Esophagus mucosa (tissue), 1 donor: ENCODE measurements at regions not wholly inside any gene's neighbourhood (a gene's known extent, or its start where the extent isn't known, plus 50 kb on each side); places are given as distances from the start of the nearest gene placed in this dataset.

Experiments
- ATAC-seq: fragments of 200-7000 bp; cut with Tn5 transposase; one replicate; pipeline ENCODE4 v1.9.1; 2020
- donor health status: DM: yes; HTN: yes; CAD: no.

DNA sequence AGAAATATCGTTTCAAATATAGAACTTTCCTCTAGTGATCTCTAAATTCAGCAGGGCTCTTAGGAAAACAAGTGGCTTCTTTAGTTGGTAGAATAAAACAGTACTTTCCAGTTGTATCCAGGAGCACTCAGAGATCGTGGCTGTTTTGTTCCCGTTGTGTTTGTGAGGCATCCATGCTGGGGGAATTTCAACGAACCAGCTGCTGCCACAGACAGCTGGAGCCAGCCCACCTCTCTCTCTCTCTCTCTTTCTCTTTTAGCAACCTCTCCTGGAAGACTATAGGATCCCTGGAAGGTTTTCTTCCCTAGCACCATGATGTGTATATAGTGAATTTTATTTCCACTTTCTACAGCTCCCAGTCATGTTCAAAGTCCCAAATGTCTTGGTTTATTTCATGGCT is 1116.0 kb upstream of the SEMA6A start:
- ATAC-seq: no peak

DNA sequence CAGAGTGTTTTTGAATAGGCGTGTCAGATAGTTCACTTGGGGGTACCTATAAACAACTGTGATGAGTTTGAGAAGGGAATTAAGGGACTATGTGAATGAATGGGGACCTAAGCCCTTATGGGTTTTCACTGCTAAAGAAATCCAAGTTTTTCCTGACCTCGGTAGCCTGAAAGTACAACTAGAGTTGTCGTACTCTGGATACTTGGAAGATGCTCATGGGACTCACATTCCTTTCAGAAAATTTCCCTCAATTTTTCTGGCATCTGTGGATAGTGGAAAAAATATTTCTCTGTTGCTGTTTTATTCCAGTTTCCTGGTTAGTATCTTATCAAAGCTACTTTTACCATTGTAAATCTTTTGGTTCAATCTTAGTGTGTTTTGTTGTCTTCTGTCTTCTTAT is 1112.3 kb upstream of the SEMA6A start:
- no peak for ATAC-seq

DNA sequence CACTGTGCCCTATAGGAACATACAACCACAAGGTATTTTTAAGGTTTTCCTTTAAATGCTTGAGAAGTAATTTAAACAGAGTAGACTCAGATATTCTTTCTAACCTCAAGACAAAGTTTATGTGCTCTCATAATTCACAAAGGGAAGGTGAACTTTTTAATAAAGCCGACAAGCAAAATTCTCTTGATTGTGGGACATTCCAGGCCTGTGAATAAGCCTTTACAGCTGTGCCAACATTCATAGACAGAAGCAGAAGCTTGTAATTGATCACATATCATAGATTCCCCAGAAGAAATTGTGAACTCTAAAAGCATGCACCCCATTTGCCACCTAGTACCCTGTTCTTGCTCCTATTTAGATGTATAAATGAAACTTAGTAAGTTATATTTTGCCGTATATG is 1107.8 kb upstream of the SEMA6A start:
- no peak for ATAC-seq

DNA sequence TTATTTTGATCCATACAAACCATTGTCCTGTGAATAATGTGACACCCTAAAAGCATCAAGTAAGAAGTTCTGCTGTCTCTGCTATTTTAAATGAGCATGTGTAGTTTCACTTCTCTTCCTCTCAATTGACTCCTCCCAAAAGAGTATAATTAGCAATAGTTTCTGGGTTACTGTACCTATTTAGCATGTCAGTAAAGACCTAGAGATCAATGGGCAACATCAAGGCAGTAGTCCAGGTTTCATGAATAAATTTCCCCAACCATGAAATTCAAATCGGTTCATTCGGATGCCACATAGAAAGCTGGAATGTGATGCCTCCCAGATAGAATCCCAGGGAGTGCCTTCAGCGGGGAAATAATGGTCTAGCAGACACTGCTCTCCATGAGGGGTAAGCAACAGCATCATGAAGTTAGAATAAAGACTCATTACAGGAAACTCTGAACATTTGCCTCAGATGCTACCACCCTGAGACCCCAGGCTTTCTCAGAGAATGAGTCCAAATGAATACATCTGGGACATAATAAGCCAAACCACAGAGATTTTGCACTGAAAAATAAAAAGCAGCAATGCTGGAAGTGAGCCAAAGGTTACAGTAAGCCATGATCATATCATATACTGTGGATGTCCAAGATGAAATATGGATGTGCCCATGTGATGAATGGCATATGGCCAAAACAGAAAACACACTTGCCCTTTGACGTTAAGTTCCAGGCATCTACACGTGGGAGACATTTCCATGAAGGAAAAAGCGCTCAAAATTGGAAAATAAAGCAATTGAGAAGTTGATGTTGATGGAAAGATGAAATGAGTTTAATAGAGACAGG is 1107.0 kb upstream of the SEMA6A start:
- ATAC-seq: no peak

DNA sequence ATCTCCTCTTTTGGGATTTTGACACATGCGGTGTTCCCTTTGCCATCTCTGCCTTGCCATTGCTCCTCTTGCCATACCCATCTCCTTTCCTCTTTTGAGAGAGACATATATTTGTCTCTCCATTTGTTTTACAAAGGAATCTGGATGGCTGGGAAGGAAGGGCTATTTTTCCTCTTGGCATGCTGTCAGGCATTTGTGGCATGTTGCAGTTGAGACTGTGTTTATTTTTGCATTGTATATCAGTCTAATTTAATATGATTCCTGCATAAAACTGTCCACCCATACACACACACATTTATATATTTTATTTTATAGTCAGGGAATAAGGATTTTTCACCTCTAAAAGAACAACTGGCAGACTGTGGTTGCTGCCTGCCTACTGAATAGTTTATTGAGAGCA is 1105.8 kb upstream of the SEMA6A start:
- ATAC-seq: no peak

DNA sequence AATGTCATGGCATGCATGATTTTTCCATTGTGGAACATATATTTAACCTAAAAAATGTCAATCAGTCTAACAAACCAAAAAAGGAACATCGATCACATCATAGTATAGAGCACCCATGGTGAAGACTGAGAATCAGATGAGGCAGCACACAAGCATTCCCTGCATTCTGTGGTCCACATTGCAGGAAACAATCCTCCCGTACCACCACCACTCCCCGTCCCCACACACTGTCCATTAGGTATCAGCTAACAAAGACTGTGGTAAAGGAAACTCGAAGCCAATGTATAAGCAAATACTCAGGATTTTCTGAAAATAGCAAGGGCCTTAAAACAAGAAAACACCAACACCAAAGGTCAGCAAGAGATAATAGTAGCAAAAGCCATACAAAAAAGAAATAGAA is 1104.4 kb upstream of the SEMA6A start:
- ATAC-seq: no peak

DNA sequence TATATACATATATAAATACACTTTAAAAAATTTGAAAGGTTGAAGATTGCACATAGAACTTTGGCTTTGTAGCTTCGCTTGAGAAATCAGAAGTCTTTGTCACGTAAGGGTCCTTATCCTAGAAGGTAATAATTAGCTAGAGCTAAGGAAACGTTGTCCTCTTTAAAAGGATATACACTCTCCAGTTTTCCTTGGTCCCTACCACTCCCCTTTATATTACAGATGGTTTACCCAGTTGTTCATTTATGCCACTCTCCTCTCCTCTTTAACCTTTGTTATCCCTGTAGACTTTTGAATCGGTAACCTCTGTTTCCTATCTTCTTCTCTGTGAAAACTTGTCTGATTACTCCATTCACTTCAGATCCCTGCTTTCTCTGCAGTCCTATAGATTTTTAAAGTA is 1101.0 kb upstream of the SEMA6A start:
- no peak for ATAC-seq

DNA sequence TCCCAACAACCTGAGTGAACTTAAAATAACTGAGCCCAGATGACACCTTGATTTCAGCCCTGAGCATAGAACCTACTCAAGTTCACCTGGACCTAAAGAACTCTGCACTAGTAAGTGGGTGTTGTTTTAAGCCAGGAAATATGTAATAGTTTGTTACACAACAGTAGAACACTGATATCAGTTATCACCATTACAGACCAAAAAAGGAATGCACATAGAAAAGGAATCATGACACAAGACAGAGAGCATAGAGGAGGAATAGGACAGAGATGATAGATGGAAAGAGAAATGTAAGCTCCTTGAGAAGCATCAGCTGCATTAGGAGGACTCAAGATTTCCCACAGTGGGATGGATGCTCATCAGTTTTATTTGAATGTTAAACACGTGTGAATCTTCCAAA is 1096.9 kb upstream of the SEMA6A start:
- ATAC-seq: no peak

DNA sequence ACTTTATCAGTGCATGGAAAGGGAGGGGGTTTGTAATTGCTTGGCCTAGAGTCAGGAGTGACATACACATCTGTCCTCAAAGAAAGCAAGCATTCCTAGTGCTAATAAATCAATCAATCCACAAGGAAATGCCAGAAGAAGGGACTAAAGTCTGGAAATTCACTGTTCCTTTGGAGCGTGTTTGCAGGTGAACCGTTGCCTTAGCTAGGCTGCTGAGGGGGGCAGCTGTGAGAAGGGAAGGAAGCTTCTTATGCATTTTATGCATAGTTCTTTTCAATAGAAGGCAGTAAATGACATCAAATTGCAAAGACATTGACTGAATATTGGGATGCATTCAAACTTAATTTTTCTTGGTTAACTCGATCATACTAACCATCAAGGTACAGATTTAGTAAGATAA is 1092.5 kb upstream of the SEMA6A start:
- ATAC-seq: no peak

DNA sequence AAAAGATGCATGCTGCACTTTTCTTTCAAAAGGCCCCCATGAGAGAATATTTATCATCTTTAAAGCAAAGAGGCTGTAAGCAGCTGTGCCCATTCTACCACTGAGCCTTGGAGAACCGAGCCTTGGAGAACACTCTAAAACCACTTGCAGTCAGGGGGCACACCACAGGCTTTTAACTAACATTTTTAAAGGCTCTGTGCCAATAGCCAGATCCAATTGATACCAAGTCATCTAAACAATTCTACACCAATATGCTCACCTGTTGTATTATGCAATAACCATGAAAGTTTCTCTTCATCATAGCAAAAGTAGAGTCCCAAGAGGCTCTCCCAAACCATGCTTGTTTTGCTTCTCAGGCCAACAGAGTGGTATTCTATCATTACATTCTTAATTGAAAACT is 1090.5 kb upstream of the SEMA6A start:
- no peak for ATAC-seq

DNA sequence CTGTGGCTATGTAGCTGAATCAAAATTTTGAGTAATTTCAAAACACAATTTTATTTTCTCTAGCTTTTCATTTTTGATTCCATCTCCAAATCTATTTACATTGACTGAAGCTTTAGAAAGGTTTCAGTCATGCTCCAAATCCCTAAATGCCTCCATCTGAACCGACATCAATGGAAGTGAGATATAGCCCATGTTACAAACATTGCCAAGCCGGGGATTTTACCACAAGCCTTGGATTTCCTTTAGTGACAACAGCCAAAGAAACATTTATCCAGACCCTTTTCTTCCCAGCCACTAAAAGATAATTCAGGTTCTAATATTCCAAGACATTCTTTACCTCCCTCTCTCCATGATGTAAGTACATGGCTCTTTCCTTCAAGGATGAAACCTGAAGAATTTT is 1087.7 kb upstream of the SEMA6A start:
- ATAC-seq: no peak

DNA sequence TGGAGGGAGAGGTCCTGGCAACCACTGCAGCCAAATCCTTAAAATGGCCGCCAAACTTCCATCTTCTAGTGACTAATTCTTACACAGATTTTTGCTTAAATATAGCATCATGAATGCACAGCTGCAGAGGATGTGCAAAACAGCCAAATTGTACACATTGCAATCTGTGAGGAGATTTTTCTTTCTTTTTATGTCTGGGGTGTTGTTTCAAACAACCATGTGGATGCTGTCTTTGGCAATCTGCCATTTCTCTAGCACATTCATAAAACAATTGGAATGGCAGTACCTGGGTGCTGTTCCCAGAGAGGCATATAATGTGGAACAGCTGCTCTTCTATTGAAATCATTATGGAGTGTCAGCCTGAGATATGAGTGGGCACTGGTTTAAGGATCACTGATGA is 1082.9 kb upstream of the SEMA6A start:
- ATAC-seq: no peak

DNA sequence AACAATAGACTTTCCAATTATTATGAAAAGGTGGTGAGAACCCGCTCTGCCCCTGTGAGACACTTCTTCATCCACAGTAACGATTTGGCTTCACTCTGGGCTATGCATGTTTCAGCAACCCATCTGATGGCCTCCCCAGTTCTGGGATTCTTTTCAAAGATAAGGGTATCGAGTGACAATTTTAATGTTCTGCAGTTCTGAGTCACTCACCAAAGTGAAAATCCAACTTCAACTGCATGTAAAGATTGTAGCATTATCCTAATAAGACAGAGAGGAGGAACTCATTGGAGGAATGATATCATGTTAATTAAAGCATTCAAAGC is 1078.3 kb upstream of the SEMA6A start:
- ATAC-seq: no peak

DNA sequence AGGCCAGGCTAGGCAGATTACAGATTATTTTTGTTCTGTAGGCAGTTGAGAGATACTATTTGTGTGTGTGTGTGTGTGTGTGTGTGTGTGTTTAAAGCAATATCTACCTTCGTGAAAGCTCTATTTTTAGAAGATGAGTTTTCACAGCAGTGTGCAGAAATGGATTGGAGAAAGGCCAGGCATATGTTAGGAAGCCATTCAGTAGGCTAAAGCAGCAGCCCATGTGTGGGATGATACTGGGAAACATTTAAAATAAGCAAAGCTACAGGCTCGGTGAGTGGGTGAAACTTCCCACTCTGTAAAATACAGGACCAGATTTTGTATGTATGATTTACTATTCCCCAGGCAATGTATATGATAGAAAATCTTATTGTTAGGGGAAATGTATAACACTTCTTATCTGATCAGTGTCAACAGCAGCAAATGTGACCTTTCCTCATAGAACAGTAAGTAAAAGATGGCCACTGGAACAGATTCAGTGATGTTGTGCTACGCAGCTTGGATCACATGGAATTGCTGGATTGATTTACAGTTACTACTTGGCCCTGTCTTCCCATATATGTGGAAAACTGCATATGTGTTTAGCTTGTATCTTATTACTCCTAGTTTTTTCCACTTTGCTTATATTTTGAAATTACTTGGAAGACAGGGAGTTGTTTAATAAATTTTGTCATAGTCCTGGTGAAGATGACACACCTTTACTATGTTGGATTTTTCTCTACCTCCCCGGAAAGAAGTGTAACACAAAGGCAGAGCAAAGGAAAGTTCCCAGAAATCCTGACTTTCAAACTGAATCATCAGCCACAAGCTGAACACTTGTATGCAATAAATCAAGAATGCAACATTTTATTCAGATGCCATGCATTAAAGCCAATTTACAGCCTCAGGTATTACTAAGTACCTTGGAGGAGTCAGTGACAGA is 1077.7 kb upstream of the SEMA6A start:
- ATAC-seq: no peak

DNA sequence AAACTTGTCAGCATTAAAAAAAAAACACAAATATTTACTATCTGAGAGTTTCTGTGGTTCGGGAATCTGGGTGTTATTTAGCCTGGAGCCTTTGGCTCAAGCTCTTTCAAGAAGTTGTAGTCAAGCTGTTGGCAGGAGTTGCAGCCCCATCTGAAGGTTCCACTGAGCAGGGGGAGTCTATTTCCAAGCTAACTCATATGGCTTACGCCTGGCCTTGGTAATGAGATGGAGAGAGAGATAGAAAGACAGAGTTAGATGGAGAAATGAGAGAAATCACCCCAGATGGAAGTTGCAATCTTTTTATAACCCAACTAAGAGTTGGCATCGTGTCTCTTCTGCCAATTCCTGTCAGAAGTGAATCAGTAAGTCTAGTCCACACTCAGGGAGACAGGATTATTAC is 1075.2 kb upstream of the SEMA6A start:
- no peak for ATAC-seq

DNA sequence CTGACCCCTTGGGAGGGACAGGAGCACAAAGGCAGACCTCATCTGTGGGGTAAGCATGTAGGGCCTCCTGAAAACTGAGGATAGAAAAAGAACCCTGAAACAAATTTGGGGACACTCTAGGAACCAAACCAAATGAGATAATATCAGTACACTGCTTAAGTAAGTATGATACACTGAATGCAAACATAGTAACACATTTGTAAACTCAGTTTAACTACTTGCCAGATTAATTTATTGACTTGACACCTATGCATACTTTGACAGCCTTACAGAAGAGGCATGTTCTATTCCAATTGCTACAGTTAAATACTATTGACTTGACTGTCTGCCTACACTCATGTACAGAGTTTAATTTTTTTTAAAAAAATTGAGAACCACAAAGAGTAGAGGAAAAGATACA is 1070.8 kb upstream of the SEMA6A start:
- no peak for ATAC-seq

DNA sequence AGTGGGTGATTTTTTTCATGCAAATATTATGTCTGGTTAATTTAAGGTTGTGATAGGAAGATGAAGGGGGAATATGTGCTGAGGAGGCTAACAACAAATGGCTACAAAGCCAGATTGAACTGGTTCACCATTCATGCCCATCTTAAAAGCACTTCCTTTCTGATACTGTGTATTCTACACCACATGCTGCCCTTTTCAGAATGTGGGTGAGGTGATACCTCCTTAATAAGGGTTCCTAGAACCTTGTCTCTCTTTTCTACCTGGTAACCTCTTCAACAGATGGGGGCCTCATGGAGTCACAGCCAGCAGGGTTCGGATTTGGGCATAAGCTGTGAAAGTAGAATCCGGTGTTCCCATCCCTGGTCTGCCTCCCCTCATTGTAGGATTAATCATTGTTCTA is 1064.0 kb upstream of the SEMA6A start:
- ATAC-seq: no peak

DNA sequence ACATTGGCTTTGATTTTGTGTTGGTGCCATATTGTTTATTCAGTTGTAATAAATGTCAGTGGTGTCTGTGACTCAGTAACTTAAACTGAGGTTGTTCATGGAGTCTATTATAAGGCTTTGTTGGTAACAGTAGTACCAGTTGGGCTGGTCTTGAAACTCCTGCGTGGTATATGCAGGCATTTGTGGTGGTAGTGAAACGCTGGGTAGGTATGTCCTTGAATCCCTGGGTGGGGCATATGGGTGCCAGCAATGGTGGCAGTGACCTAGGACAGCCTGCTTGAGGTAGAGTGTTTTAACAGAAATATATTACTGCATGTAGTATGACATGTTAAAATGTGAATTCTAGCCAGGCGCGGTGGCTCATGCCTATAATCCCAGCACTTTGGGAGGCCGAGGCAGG is 1058.5 kb upstream of the SEMA6A start:
- peak; percentile 48 for ATAC-seq

DNA sequence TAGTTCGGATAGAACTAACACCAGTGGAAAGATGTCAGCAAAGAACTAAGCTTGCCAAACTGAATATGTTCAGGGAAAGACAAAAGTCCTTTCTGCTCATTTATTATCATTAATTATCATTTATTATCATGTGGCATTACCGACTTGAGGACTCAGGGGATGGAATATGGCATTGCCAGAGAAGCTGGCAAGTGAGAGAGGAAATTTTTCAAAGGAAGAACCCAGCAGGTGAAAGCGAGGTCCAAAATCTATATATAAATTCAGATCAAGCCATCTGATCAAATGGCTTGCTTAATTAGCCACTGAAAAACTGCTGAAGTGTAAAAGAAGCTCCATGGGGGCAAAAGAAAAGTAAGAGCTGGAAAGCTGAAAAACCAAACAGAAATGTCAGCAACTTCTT is 1049.6 kb upstream of the SEMA6A start:
- no peak for ATAC-seq

DNA sequence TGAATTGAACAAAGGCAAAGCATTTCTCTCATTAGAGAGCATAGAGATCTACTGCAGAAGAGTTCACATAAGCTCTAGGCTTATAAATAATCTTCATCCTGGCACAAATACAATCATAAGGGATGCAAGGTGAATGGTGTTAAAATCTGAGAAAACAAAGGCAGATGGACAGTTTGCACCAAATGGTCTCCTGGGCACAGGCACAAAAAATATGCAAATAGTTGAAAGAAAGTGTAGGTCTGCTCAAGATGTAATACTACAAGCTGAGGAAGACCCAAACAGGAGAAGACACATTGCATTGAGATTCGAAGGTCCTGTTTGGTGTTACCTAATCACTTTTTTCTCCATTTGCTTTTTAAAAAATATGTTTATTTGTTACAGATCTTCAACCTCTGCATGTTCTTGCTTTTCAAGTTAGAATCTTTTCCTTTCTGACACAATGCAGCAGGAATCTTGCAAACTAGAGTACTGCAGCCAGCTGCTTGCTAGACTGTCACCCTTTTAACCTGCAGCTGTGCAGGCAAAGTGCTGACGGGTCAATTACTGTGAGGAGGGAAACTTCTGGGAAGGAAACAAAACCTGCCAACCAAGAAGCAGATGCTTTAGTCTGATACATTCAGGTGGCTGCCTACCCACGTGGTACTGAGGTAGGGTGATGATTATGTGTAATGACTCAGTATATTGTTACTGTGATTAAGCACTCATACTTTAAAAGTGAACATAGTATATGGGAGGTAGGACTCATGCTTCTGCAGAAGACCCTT is 1048.6 kb upstream of the SEMA6A start:
- peak; percentile 99 for ATAC-seq

DNA sequence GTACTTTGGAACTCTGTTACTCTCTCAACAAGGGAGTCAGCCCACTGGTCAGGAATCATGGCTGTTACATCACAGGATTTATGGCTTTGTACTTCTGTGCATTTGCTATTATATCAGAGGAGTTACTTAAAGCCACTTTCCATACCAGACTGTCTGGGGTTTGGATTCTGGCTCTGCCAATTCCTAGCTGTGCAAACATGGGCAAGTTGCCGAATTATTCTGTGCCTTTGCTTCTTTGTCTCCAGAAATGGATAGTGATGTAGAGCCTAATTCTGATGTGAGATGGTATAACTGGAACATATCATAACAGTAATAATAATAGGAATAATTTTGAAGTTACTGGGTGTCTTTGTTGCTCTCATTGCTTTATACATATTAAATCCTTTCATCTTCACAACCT is 1047.3 kb upstream of the SEMA6A start:
- no peak for ATAC-seq

DNA sequence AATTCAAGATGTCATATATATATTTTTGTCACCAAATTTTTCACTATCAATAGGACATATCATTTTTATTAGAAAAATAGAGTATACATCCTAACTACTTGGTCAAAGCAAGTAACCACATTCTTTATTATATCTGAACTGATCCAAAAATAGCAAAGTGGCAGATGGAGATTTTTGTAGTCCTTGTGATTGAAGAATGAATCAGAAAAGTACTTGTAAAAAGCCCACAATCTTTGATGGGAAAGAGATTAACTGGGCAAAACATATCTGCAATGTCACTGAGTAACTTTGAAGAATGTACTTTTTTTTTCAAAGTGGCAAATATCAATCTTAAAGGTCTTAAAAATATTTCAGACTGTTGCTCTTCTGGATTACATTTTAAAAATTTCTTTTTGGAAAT is 1040.6 kb upstream of the SEMA6A start:
- no peak for ATAC-seq

DNA sequence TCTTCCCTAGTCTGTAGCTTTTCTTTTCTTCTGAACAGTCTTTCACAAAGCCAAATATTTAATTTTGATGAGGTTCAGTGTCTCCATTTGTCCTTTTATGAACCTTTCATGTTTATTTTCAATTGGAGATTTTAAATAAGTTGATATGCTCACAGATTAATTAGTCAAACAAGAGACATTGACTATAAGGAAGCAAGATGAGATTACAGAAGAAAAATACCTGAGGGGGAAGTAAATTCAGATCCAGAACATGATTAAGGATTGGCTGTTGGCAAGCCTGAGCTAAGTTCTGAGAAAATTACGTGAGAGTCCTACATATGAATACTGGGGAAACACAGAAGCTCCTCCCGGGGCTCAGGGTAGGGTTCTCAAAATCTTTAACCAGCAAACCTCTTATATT is 1039.8 kb upstream of the SEMA6A start:
- no peak for ATAC-seq

DNA sequence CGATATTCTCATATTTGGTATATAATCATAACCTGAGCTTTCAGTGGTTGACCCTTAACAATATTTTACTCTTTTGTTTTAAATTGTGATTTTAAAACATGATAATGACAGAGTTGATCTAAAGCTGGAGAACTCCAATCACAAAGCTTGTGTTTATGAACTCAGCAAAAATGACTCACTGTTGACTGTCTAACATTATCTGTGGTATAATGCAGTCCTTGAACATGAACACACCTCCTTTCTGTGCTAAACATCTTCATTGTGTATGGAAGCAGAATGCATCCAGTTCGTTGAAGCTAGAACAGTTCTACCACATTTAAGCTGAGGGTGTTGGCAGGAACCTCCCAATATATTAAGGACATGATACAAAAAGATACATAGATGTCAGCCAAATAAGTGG is 1030.2 kb upstream of the SEMA6A start:
- ATAC-seq: no peak
